ENCODE measurements at regions not wholly inside any gene's neighbourhood (a gene's known extent, or its start where the extent isn't known, plus 50 kb on each side); places are given as distances from the start of the nearest gene placed in this dataset.
A peak's percentile ranks its signal among the peaks of the same experiment; 100 is the strongest.

DNA sequence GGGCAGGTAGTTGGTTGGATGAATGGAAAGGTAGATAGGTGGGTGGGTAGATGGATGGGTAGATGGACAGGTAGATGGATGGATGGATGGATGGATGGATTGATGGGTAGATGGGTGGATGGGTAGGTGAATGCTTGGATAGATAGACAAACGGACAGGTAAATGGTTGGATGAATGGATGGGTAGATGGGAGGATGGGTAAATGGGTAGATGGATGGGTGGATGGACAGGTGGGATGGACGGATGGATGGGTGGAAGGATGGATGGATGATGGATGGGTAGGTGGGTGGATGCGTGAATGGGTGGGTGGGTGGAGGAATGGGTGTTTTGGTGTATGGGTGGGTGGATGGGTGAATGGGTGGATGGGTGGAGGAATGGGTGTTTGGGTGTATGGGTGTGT lies 50.1 kb upstream of the ASAP2 start:
- H3K79me2 ChIP-seq (ENCODE audit: low read depth): no peaks in the 10 kb centered on the region
- no peak overlapping the region for H3K4me3 Mint-ChIP-seq
- H3K9ac ChIP-seq: no peak overlapping the region
- no peaks in the 10 kb centered on the region for H3K36me3 ChIP-seq
- H3K4me3 ChIP-seq: no peak overlapping the region
- no peaks in the 10 kb centered on the region for H4K20me1 ChIP-seq (ENCODE audit: low read depth)
- TF ChIP-seq EZH2phosphoT487 (IDR thresholded peaks at IDR 0.05): no peak
- TF ChIP-seq, protein P1, sequence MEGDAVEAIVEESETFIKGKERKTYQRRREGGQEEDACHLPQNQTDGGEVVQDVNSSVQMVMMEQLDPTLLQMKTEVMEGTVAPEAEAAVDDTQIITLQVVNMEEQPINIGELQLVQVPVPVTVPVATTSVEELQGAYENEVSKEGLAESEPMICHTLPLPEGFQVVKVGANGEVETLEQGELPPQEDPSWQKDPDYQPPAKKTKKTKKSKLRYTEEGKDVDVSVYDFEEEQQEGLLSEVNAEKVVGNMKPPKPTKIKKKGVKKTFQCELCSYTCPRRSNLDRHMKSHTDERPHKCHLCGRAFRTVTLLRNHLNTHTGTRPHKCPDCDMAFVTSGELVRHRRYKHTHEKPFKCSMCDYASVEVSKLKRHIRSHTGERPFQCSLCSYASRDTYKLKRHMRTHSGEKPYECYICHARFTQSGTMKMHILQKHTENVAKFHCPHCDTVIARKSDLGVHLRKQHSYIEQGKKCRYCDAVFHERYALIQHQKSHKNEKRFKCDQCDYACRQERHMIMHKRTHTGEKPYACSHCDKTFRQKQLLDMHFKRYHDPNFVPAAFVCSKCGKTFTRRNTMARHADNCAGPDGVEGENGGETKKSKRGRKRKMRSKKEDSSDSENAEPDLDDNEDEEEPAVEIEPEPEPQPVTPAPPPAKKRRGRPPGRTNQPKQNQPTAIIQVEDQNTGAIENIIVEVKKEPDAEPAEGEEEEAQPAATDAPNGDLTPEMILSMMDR (IDR thresholded peaks at IDR 0.05): no peak
- no peak overlapping the region for H3K27ac Mint-ChIP-seq
- no peak for DNase-seq (ENCODE audit: low spot score)
- H3K4me2 ChIP-seq: no peak overlapping the region
- H3K27me3 Mint-ChIP-seq (ENCODE audit: insufficient read depth, low read depth): peaks cover 19% of the 10 kb centered on the region
- no peaks in the 10 kb centered on the region for H3K36me3 Mint-ChIP-seq
- H3K9me3 Mint-ChIP-seq: peaks cover 3% of the 10 kb centered on the region
- H3K9me3 ChIP-seq (ENCODE audit: low read depth): no peaks in the 10 kb centered on the region
- peaks cover 18% of the 10 kb centered on the region for H3K4me1 Mint-ChIP-seq
- H2AFZ ChIP-seq (replicated peaks): no peak overlapping the region
- peaks cover 12% of the 10 kb centered on the region for H3F3A ChIP-seq (ENCODE audit: low read depth)
- H3K4me1 ChIP-seq: peaks cover 10% of the 10 kb centered on the region
- no peak overlapping the region for H3K27ac ChIP-seq
- H3K27me3 ChIP-seq: no peaks in the 10 kb centered on the region

DNA sequence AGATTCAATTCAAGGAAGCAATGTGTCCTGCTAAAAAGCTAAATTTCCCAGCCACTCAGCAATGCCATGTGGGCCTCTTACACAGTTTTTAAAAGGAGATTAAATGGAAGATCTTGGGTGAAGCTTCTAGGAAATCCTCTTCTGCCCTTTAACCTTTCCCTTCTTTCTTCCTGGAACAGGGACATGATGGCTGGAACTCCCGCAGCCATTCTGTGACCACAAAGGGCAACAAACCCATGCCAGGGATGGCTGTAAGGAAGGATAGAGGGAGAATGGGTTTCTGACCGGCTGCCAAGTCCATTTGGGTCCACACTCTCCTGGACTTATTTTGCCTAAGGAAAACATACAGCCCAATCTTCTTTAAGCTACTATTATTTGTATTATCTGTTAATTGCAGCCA lies 52.6 kb upstream of the ASAP2 start:
- H3K4me2 ChIP-seq: no peak overlapping the region

DNA sequence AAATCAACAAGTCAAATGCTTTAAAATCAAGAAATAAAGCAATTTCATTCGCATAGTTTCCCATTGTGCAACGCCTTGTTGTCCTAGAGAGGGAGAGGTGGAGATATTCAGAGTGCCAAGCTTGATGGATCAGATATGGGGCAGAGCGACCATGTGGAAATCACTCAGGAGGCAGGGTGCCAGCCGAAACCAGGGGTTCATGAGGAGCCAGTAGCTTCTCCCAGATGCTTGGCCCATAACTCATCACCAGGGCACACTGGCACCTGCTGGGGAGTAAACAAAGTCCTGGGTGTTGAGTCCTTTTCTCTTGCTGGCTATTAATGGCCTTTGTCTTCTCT lies 53.0 kb upstream of the ASAP2 start:
- Histone ChIP-seq H3K4me1 (peaks cover 10% of the 10 kb centered on the region), H3K9ac (no peak overlapping the region), H3K36me3 (no peaks in the 10 kb centered on the region), H4K20me1 (ENCODE audit: low read depth) (no peaks in the 10 kb centered on the region), H3F3A (ENCODE audit: low read depth) (peaks cover 12% of the 10 kb centered on the region), H3K27me3 (no peaks in the 10 kb centered on the region), H3K4me2 (no peak overlapping the region), H2AFZ (replicated peaks) (peak overlapping the region; percentile 68), H3K27ac (no peak overlapping the region), H3K9me3 (ENCODE audit: low read depth) (no peaks in the 10 kb centered on the region), H3K4me3 (no peak overlapping the region), H3K79me2 (ENCODE audit: low read depth) (no peaks in the 10 kb centered on the region)
- DNase-seq (ENCODE audit: low spot score): no peak
- TF ChIP-seq, protein P1 (IDR thresholded peaks at IDR 0.05): no peak
- TF ChIP-seq EZH2 (IDR thresholded peaks at IDR 0.05) (no peak), EZH2phosphoT487 (IDR thresholded peaks at IDR 0.05) (no peak)
- Mint-ChIP-seq H3K4me3 (no peak overlapping the region), H3K27me3 (ENCODE audit: insufficient read depth, low read depth) (peaks cover 16% of the 10 kb centered on the region), H3K4me1 (peaks cover 18% of the 10 kb centered on the region), H3K36me3 (no peaks in the 10 kb centered on the region), H3K9me3 (peaks cover 3% of the 10 kb centered on the region), H3K27ac (no peak overlapping the region)

More for the DNA sequence above, 52.6 kb upstream of the ASAP2 start:
- peaks cover 12% of the 10 kb centered on the region for H3F3A ChIP-seq (ENCODE audit: low read depth)
- H3K27me3 ChIP-seq: no peaks in the 10 kb centered on the region
- peaks cover 10% of the 10 kb centered on the region for H3K4me1 ChIP-seq
- H4K20me1 ChIP-seq (ENCODE audit: low read depth): no peaks in the 10 kb centered on the region
- H2AFZ ChIP-seq (replicated peaks): no peak overlapping the region
- TF ChIP-seq, protein P1 (IDR thresholded peaks at IDR 0.05): no peak
- TF ChIP-seq EZH2 (IDR thresholded peaks at IDR 0.05) (no peak), EZH2phosphoT487 (IDR thresholded peaks at IDR 0.05) (no peak)
- no peak for DNase-seq (ENCODE audit: low spot score)
- H3K4me1 Mint-ChIP-seq: peaks cover 18% of the 10 kb centered on the region
- H3K27ac ChIP-seq: no peak overlapping the region
- no peaks in the 10 kb centered on the region for H3K79me2 ChIP-seq (ENCODE audit: low read depth)
- no peak overlapping the region for H3K4me3 Mint-ChIP-seq
- no peaks in the 10 kb centered on the region for H3K36me3 Mint-ChIP-seq
- H3K36me3 ChIP-seq: no peaks in the 10 kb centered on the region
- H3K9me3 Mint-ChIP-seq: peaks cover 3% of the 10 kb centered on the region
- H3K27ac Mint-ChIP-seq: no peak overlapping the region
- H3K9ac ChIP-seq: no peak overlapping the region
- H3K9me3 ChIP-seq (ENCODE audit: low read depth): no peaks in the 10 kb centered on the region
- H3K4me3 ChIP-seq: no peak overlapping the region
- peaks cover 16% of the 10 kb centered on the region for H3K27me3 Mint-ChIP-seq (ENCODE audit: insufficient read depth, low read depth)
